ENCODE measurements at regions not wholly inside any gene's neighbourhood (a gene's known extent, or its start where the extent isn't known, plus 50 kb on each side); places are given as distances from the start of the nearest gene placed in this dataset.
"Not testable (repeated sequence)": the region's sequence is repeated elsewhere in the genome, so short reads cannot be mapped to it uniquely, and the experiment has no call there.

- H3K27ac Mint-ChIP-seq: no peak overlapping the region
- no peaks in the 10 kb centered on the region for H3K36me3 Mint-ChIP-seq (ENCODE audit: low read depth)
- H3K4me1 Mint-ChIP-seq (ENCODE audit: low read depth): no peaks in the 10 kb centered on the region
- H3K27me3 Mint-ChIP-seq: peaks cover 8% of the 10 kb centered on the region
- no peak overlapping the region for H3K4me3 Mint-ChIP-seq
- H3K9me3 Mint-ChIP-seq: no peaks in the 10 kb centered on the region
Observed at GRCh38 chr5:36535859-36536615, 70.4 kb upstream of the SLC1A3 start.

DNA sequence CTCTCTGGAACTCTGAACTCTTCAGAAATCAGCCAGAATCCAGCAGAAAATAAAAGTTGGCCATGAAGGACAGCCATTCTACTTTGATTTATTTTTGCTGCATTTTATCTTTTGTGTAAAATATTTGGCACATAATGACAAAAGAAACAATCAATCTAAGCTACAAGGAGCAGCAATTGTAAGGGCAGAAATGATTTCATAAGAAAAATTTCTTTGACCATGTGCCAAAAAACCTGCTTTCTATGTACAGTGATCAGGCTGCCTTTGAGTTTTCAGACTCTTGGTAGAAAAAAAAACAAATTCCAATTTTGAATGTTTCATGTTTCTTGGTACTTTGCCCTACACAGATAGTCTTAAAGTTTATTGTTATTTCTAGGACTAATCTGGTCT is 69.8 kb upstream of the SLC1A3 start:
- Mint-ChIP-seq H3K4me3 (no peak overlapping the region), H3K9me3 (no peaks in the 10 kb centered on the region), H3K4me1 (ENCODE audit: low read depth) (no peaks in the 10 kb centered on the region), H3K36me3 (ENCODE audit: low read depth) (no peaks in the 10 kb centered on the region), H3K27ac (no peak overlapping the region), H3K27me3 (peaks cover 8% of the 10 kb centered on the region)

- Mint-ChIP-seq H3K27me3 (peaks cover 4% of the 10 kb centered on the region), H3K27ac (no peak overlapping the region), H3K9me3 (no peaks in the 10 kb centered on the region), H3K36me3 (ENCODE audit: low read depth) (no peaks in the 10 kb centered on the region), H3K4me1 (ENCODE audit: low read depth) (no peaks in the 10 kb centered on the region), H3K4me3 (no peak overlapping the region)
Observed at GRCh38 chr5:36537724-36538123, 68.7 kb upstream of the SLC1A3 start.

DNA sequence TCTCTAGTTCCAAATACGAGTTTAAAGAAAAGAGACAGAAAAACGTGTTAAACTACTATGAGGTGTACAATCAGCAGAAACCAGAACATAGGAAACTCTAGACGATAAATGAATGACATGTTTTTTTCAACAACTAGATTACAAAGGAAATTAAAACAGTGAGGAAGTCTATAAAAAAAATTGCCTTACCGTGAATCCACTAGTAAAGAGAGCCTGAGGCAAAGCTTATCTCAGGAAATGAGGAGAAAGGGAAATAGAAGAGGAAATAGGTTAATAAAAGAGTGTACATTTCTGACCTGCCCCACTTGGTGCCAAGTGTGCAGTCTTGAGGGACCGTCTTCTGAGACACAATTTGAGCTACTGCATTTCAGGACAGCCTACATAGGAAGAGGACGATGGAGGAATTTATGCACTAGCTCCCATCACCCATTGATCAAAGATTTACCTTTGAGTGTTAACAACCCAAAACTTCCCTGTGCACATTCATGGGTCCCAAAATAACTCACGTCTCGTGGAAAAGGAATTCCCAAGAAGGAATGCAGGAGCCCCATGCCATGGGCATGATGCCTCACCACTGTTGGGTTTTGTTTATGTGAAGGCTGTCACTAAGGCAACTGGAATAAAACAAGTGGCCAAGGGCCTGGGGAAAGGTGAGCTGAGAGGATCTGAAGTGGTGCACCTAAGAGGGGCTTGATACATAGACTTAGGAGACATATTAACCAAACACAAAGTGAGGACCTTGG is 53.6 kb upstream of the SLC1A3 start:
- peaks cover 4% of the 10 kb centered on the region for H3K9me3 Mint-ChIP-seq
- H3K27me3 Mint-ChIP-seq: no peaks in the 10 kb centered on the region
- no peak overlapping the region for H3K4me3 Mint-ChIP-seq
- no peak overlapping the region for H3K27ac Mint-ChIP-seq
- H3K4me1 Mint-ChIP-seq (ENCODE audit: low read depth): no peaks in the 10 kb centered on the region
- no peaks in the 10 kb centered on the region for H3K36me3 Mint-ChIP-seq (ENCODE audit: low read depth)

DNA sequence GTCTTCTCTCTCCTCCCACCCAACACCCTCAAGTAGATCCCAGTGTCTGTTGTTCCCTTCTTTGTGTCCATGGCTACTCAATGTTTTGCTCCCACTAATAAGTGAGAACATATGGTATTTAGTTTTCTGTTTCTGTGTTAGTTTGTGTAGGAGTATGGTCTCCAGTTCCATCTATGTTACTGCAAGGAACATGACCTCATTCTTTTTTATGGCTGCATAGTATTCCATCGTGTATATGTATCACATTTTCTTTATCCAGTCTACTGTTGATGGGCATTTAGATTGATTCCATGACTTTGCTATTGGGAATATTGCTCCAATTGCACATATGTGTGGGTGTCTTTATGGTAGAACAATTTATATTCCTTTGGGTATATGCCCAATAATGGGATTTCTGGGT is 51.4 kb upstream of the SLC1A3 start:
- H3K36me3 Mint-ChIP-seq (ENCODE audit: low read depth); H3K4me3 Mint-ChIP-seq; H3K27me3 Mint-ChIP-seq; H3K4me1 Mint-ChIP-seq (ENCODE audit: low read depth); H3K27ac Mint-ChIP-seq; H3K9me3 Mint-ChIP-seq: not testable (repeated sequence)
